ENCODE measurements at regions not wholly inside any gene's neighbourhood (a gene's known extent, or its start where the extent isn't known, plus 50 kb on each side); places are given as distances from the start of the nearest gene placed in this dataset.

DNA sequence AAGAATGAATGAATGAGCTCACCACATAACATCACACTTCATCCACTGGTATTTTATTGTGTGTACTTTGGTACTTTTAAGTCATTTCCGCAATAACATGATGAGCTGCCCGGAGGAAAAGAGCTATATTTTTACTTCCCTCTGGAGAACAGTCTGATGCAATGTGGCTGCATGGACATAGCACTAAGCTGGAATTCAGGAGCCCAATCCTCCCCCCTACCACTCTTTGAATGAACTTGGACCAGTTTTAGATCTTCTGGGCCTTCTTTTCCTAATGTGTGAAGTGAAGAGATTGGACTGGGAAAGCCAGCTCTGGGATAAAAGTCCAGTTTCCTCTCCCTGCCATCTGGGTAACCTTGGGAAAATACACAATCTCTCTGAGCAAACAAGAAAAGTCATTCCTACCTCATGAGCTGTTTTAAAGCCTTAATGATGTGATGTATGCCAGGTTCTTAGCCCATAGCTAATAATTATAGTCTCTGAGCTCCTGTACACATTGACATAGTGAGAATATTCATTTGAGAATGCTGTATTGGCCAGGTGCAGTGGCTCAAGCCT is 79.3 kb downstream of the ABCC12 start:
- no peak for TF ChIP-seq ZNF274 (IDR thresholded peaks at IDR 0.05; ENCODE audit: low read depth, low read length)
- no peak for TF ChIP-seq YY1 (IDR thresholded peaks at IDR 0.05; ENCODE audit: insufficient read depth, insufficient read length)
- TF ChIP-seq SUZ12 (IDR thresholded peaks at IDR 0.05; ENCODE audit: extremely low read depth, insufficient read depth, insufficient read length): no peak

Data from NT2/D1 (cell line).